LNCaP clone FGC (cell line): ENCODE measurements at regions not wholly inside any gene's neighbourhood (a gene's known extent, or its start where the extent isn't known, plus 50 kb on each side); places are given as distances from the start of the nearest gene placed in this dataset.

Experiments
- DNase-seq: peaks from one replicate; pipeline ENCODE4 v3.0.0-alpha.2; 2011; ENCODE audit warnings: low read depth
- H3K4me3 ChIP-seq: 2 replicates; pipeline ENCODE4 v1.5.1; 2011; ENCODE audit warnings: mild to moderate bottlenecking, low read depth, low read length, control low read depth
- TF ChIP-seq, protein P1 (sequence below): IDR thresholded peaks from 2 replicates; pipeline ENCODE4 v1.5.1; 2012; ENCODE audit warnings: mild to moderate bottlenecking; ENCODE audit not compliant: control insufficient read depth, insufficient read depth; ENCODE audit errors: extremely low read depth

DNA sequence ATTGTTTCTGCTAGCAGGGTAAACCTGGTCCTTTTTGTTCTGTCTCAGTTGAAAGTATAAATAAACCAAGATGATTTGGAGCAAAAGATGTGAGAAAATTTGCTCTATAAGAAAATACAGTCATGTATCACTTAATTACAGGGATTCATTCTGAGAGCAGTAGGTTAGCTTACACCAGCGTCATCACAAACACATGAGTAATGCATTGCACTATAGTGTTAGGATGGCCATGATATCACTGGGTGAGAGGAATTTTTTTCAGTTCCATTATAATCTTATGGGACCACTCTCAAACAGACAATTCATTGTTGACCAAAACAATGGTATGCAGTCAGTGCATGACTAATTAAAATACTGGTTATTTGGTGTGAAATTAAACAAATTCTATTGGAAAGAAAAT, 430.9 kb downstream of the CHSY3 start:
- DNase-seq, result no peak
- TF ChIP-seq, protein P1, sequence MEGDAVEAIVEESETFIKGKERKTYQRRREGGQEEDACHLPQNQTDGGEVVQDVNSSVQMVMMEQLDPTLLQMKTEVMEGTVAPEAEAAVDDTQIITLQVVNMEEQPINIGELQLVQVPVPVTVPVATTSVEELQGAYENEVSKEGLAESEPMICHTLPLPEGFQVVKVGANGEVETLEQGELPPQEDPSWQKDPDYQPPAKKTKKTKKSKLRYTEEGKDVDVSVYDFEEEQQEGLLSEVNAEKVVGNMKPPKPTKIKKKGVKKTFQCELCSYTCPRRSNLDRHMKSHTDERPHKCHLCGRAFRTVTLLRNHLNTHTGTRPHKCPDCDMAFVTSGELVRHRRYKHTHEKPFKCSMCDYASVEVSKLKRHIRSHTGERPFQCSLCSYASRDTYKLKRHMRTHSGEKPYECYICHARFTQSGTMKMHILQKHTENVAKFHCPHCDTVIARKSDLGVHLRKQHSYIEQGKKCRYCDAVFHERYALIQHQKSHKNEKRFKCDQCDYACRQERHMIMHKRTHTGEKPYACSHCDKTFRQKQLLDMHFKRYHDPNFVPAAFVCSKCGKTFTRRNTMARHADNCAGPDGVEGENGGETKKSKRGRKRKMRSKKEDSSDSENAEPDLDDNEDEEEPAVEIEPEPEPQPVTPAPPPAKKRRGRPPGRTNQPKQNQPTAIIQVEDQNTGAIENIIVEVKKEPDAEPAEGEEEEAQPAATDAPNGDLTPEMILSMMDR, result no peak
- no peak overlapping the region for H3K4me3 ChIP-seq

DNA sequence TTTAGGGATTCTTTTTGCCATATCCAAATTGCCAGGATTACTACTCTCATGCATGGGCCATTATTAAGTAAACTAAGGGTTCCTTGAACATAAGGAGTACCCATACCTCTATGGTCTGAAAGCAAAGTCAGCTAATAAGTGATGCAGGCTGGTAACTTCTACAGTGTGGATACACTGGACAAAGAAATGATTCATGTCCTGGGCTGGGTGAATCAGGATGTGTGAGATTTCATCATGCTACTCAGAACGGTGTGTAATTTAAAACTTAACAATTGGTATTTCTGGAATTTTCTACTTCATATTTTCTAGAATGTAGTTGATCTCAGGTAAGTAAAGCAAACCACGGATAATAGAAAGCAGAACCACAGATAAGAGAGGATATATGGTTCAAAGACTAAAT, 428.8 kb downstream of the CHSY3 start:
- TF ChIP-seq, protein P1, result no peak
- no peak for DNase-seq
- no peak overlapping the region for H3K4me3 ChIP-seq

DNA sequence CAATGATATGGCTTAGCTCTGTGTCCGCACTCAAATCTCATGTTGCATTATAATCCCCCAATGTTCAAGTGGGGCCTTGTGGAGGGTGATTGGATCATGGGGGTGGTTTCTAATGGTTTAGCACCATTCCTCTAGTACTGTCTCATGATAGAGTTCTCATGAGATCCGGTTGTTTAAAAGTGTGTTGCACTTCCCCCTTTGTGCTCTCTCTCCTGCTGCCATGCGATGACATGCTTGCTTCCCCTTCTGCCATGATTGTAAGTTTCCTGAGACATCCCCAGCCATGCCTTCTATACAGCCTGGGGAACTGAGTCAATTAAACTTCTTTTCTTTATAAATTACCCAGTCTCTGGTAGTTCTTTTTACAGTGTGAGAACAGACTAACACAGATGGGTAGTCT, 427.1 kb downstream of the CHSY3 start:
- DNase-seq, result no peak
- TF ChIP-seq, protein P1, result no peak
- no peak overlapping the region for H3K4me3 ChIP-seq

DNA sequence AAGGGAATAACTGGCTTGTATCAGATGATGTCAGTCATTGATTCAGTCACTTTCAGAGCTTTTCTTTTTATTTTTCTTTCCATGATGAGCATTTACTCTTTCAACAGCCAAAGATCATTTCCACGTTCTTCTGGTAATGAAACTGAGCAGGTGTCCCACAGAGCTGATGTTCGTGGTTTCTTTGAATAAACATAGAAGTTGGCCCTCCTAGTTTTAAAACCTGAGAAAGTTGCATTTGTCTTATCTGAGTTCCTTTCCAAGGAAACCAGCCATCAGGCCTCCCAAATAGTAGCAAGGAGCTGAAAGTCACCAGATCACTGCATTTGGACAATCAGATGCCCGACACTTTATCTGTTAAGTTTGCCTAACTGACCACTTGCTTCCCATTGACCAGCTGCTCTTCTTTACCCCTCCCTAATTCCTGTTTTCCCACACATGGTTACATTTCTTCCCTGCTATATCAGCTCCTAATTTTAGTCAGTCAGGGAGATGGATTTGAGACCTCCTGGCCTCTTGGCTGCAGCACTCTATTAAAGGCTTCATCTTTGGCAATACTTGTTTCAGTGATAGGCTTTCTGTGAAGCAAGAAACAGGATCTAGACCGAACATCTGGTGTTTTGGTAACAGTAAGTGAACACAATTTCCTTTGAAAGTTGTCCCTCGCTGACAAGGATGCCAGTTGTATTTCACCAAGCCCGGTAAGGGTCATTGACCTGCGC, 420.8 kb downstream of the CHSY3 start:
- TF ChIP-seq, protein P1, result no peak
- no peak for DNase-seq
- H3K4me3 ChIP-seq, result no peak overlapping the region

DNA sequence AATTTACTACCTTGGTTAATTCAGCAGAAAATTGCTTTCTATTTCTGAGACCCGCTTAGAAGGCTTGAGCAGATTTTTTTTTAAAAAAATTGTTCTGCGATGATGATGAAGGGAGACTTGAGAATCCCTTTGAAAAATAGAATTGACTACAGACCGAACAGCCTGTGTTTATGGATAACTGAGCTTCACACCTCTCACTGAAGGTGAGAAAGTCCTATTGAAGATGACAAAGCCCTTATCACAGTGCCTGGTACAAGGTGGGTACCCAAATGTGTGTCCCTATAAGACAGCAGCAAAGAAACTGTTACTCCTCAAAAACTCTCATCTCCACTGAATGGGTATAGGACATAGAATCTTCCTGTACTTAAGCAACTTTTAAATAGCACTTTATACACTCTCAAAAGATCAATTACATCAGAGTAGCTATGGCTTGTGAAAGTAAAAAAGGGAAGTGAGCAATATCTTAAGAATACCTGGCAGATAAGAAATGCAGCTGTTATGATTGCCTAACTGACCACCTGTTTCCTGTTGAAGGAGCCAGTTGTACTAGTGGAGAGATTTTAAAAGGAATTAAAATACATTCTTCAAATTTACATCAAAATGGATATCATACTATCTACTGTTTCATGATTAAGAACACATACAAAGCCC, 419.7 kb downstream of the CHSY3 start:
- no peak for DNase-seq
- TF ChIP-seq, protein P1, result no peak
- H3K4me3 ChIP-seq, result no peak overlapping the region

DNA sequence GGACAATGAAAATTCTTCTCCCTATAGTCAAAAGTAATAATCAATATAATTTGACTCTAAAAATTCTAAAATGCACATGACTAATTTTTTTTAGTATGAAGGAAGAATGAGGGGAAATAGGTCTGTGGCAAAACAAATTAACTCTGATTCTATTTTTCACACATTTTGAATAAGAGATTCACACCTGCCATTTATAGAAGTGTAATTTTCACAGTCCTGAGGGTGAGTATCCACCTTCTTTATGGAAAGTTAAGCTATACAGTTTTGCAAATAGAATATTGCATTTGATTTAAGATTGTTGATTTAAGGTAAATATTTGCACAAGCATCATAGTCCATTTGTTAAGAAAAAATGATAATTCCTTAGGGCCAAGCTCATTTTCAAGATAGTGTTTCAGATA, 417.7 kb downstream of the CHSY3 start:
- no peak for DNase-seq
- TF ChIP-seq, protein P1, result no peak
- no peak overlapping the region for H3K4me3 ChIP-seq
